GM23338 (cell line): ENCODE measurements at regions not wholly inside any gene's neighbourhood (a gene's known extent, or its start where the extent isn't known, plus 50 kb on each side); places are given as distances from the start of the nearest gene placed in this dataset.

Source experiments
- ATAC-seq: fragments of 200-7000 bp; cut with Tn5 transposase; 3 replicates; pipeline ENCODE4 v1.9.1; 2020
- DNase-seq: peaks from one replicate; pipeline ENCODE4 v3.0.0-alpha.2; 2015; ENCODE audit warnings: low spot score
- H2AFZ ChIP-seq: fragments of 200-600 bp; sonication (generic); 2 replicates; pipeline ENCODE4 v1.8.0; 2016; ENCODE audit warnings: antibody characterized with exemption, mild to moderate bottlenecking, moderate library complexity
- H3F3A ChIP-seq: fragments of 200-600 bp; sonication (generic); replicated peaks from 2 replicates; pipeline ENCODE4 v1.8.0; 2017; ENCODE audit warnings: antibody characterized with exemption, mixed run types, low read depth
- H3K27ac ChIP-seq: fragments of 200-600 bp; sonication (generic); 2 replicates; pipeline ENCODE4 v1.6.1; 2016; ENCODE audit warnings: low read depth
- H3K27me3 ChIP-seq: fragments of 200-600 bp; sonication (generic); 2 replicates; pipeline ENCODE4 v1.8.0; 2016; ENCODE audit warnings: mild to moderate bottlenecking, mixed run types, moderate library complexity; ENCODE audit not compliant: insufficient read depth
- H3K36me3 ChIP-seq: fragments of 200-600 bp; sonication (generic); 2 replicates; pipeline ENCODE4 v1.8.0; 2016; ENCODE audit warnings: mild to moderate bottlenecking; ENCODE audit not compliant: insufficient read depth
- H3K4me1 ChIP-seq: fragments of 200-600 bp; sonication (generic); 2 replicates; pipeline ENCODE4 v1.8.0; 2016; ENCODE audit warnings: mild to moderate bottlenecking, moderate library complexity; ENCODE audit not compliant: insufficient read depth
- H3K4me2 ChIP-seq: fragments of 200-600 bp; sonication (generic); 2 replicates; pipeline ENCODE4 v1.7.1; 2017; ENCODE audit warnings: mixed run types
- H3K4me3 ChIP-seq: fragments of 200-600 bp; sonication (generic); 2 replicates; pipeline ENCODE4 v1.6.1; 2016; ENCODE audit warnings: mixed run types
- H3K79me2 ChIP-seq: fragments of 200-600 bp; sonication (generic); replicated peaks from 2 replicates; pipeline ENCODE4 v1.8.0; 2017; ENCODE audit warnings: mild to moderate bottlenecking; ENCODE audit not compliant: insufficient read depth
- H3K9me2 ChIP-seq: fragments of 200-600 bp; sonication (generic); 2 replicates; pipeline ENCODE4 v1.8.0; 2017; ENCODE audit not compliant: insufficient read depth
- H4K20me1 ChIP-seq: fragments of 200-600 bp; sonication (generic); replicated peaks from 2 replicates; pipeline ENCODE4 v1.8.0; 2017; ENCODE audit warnings: mild to moderate bottlenecking; ENCODE audit not compliant: insufficient read depth
- H3K27ac Mint-ChIP-seq: 2 replicates; pipeline ENCODE4 v1.8.0; 2020; ENCODE audit warnings: inconsistent platforms, mild to moderate bottlenecking, moderate library complexity, mixed read lengths
- H3K27me3 Mint-ChIP-seq: 3 replicates; pipeline ENCODE4 v1.8.0; 2022; ENCODE audit warnings: low read depth, mild to moderate bottlenecking, moderate library complexity, mixed read lengths, inconsistent platforms; ENCODE audit not compliant: insufficient read depth, poor library complexity
- H3K36me3 Mint-ChIP-seq: 3 replicates; pipeline ENCODE4 v1.8.0; 2021; ENCODE audit warnings: low read depth, mild to moderate bottlenecking, inconsistent platforms, moderate library complexity, mixed read lengths
- H3K4me1 Mint-ChIP-seq: 3 replicates; pipeline ENCODE4 v1.8.0; 2020; ENCODE audit warnings: mild to moderate bottlenecking, inconsistent platforms, mixed read lengths
- H3K4me3 Mint-ChIP-seq: 3 replicates; pipeline ENCODE4 v1.8.0; 2021; ENCODE audit warnings: moderate library complexity, mild to moderate bottlenecking, inconsistent platforms, mixed read lengths
- H3K9me3 Mint-ChIP-seq: 3 replicates; pipeline ENCODE4 v1.8.0; 2020; ENCODE audit warnings: moderate library complexity, mild to moderate bottlenecking, inconsistent platforms, mixed read lengths
- CREB1 ChIP-seq: fragments of 250-450 bp; sonication (Bioruptor Pico); IDR thresholded peaks from 2 replicates; pipeline ENCODE4 v1.5.0; 2020; ENCODE audit warnings: low read depth, mild to moderate bottlenecking, moderate library complexity
- EZH2 ChIP-seq: fragments of 200-600 bp; sonication (generic); IDR thresholded peaks from one replicate; pipeline ENCODE4 v1.8.0; 2017; ENCODE audit warnings: antibody characterized with exemption, mild to moderate bottlenecking, low read depth; ENCODE audit not compliant: unreplicated experiment
- EZH2phosphoT487 ChIP-seq: fragments of 200-600 bp; sonication (generic); IDR thresholded peaks from one replicate; pipeline ENCODE4 v1.8.1; 2018; ENCODE audit warnings: antibody characterized with exemption; ENCODE audit not compliant: unreplicated experiment
- JUNB ChIP-seq: IDR thresholded peaks from one replicate; pipeline ENCODE4 v1.6.1; 2016; ENCODE audit warnings: antibody characterized with exemption; ENCODE audit not compliant: unreplicated experiment
- NANOG ChIP-seq: IDR thresholded peaks from 2 replicates; pipeline ENCODE4 v1.6.1; 2016; ENCODE audit warnings: antibody characterized with exemption, borderline replicate concordance
- POLR2AphosphoS5 ChIP-seq: IDR thresholded peaks from 2 replicates; pipeline ENCODE4 v1.6.1; 2016; ENCODE audit warnings: antibody characterized with exemption, low read depth
- STAT1 ChIP-seq: IDR thresholded peaks from one replicate; pipeline ENCODE4 v1.6.1; 2016; ENCODE audit warnings: antibody characterized with exemption; ENCODE audit not compliant: unreplicated experiment
- ZNF114 ChIP-seq: fragments of 250-450 bp; sonication (Bioruptor Pico); IDR thresholded peaks from 2 replicates; pipeline ENCODE4 v1.5.0; 2020; ENCODE audit warnings: mild to moderate bottlenecking, moderate library complexity
- ZNF331 ChIP-seq: fragments of 250-450 bp; sonication (Bioruptor Pico); IDR thresholded peaks from 2 replicates; pipeline ENCODE4 v1.5.0; 2020; ENCODE audit warnings: low read depth, mild to moderate bottlenecking, moderate library complexity
- TF ChIP-seq, protein P1 (sequence below), 2 experiments: fragments of 200-600 bp in 1 of 2; sonication (generic) in 1 of 2; conservative IDR thresholded peaks; 2 replicates each; pipeline versions ENCODE4 v1.5.1 to v1.6.1; 2016 to 2017; ENCODE audit warnings: antibody characterized with exemption in 2 of 2, low read depth in 2 of 2, mild to moderate bottlenecking in 2 of 2, moderate library complexity in 1 of 2
- TF ChIP-seq, protein P2 (sequence below): IDR thresholded peaks from 2 replicates; pipeline ENCODE4 v1.6.1; 2016; ENCODE audit warnings: antibody characterized with exemption
- TF ChIP-seq, protein P3 (sequence below): fragments of 250-450 bp; sonication (Bioruptor Pico); IDR thresholded peaks from 2 replicates; pipeline ENCODE4 v1.5.0; 2020; ENCODE audit warnings: mild to moderate bottlenecking, moderate library complexity
- TF ChIP-seq, protein P4 (sequence below): IDR thresholded peaks from one replicate; pipeline ENCODE4 v1.6.1; 2018; ENCODE audit warnings: antibody characterized with exemption; ENCODE audit not compliant: unreplicated experiment

DNA sequence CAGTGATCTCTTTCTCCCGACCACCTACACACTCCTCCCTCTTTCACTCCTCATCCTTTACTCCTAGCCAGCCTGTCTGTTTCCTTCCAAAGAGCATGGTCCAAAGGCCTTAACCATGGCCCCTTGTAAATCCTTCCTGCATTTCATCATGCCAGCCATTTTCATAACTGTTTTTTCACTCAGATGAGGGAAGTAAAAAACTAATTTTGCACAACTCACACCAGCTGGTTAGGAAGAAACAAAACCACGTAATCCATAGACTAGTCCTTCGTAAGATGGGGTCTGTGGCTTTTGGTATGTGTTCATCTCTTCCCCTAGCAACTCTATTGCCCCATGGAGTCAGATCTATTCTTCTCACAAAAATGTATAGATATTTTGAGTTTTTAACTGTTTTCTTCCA is 187.8 kb downstream of the SHOX2 start:
- H3F3A ChIP-seq: no peaks in the 10 kb centered on the region
- H2AFZ ChIP-seq: no peak overlapping the region
- H3K4me3 Mint-ChIP-seq: no peak overlapping the region

More for the DNA sequence above, 187.8 kb downstream of the SHOX2 start:
- no peak overlapping the region for H3K4me3 ChIP-seq
- H3K79me2 ChIP-seq: no peaks in the 10 kb centered on the region
- no peak overlapping the region for H3K4me2 ChIP-seq
- no peak for DNase-seq
- H4K20me1 ChIP-seq: no peaks in the 10 kb centered on the region
- no peak for ATAC-seq
- no peak overlapping the region for H3K27ac ChIP-seq
- no peaks in the 10 kb centered on the region for H3K27me3 Mint-ChIP-seq
- H3K27me3 ChIP-seq: no peaks in the 10 kb centered on the region
- peaks cover 7% of the 10 kb centered on the region for H3K4me1 Mint-ChIP-seq
- H3K9me3 Mint-ChIP-seq: no peaks in the 10 kb centered on the region
- H3K9me2 ChIP-seq: peaks cover 13% of the 10 kb centered on the region; the same call in 1 of the 2 replicates
- no peaks in the 10 kb centered on the region for H3K36me3 Mint-ChIP-seq
- TF ChIP-seq ZNF331 (CRISPR knock-in tag) (no peak), EZH2 (no peak), POLR2AphosphoS5 (no peak), STAT1 (no peak), CREB1 (CRISPR knock-in tag) (no peak), ZNF114 (no peak), JUNB (no peak), NANOG (no peak), EZH2phosphoT487 (no peak)
- TF ChIP-seq, protein P1, sequence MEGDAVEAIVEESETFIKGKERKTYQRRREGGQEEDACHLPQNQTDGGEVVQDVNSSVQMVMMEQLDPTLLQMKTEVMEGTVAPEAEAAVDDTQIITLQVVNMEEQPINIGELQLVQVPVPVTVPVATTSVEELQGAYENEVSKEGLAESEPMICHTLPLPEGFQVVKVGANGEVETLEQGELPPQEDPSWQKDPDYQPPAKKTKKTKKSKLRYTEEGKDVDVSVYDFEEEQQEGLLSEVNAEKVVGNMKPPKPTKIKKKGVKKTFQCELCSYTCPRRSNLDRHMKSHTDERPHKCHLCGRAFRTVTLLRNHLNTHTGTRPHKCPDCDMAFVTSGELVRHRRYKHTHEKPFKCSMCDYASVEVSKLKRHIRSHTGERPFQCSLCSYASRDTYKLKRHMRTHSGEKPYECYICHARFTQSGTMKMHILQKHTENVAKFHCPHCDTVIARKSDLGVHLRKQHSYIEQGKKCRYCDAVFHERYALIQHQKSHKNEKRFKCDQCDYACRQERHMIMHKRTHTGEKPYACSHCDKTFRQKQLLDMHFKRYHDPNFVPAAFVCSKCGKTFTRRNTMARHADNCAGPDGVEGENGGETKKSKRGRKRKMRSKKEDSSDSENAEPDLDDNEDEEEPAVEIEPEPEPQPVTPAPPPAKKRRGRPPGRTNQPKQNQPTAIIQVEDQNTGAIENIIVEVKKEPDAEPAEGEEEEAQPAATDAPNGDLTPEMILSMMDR (conservative IDR thresholded peaks at IDR 0.05; ENCODE audit: low read depth in 2 of 2): no peak
- TF ChIP-seq, protein P2, sequence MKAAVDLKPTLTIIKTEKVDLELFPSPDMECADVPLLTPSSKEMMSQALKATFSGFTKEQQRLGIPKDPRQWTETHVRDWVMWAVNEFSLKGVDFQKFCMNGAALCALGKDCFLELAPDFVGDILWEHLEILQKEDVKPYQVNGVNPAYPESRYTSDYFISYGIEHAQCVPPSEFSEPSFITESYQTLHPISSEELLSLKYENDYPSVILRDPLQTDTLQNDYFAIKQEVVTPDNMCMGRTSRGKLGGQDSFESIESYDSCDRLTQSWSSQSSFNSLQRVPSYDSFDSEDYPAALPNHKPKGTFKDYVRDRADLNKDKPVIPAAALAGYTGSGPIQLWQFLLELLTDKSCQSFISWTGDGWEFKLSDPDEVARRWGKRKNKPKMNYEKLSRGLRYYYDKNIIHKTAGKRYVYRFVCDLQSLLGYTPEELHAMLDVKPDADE: no peak
- TF ChIP-seq, protein P3, sequence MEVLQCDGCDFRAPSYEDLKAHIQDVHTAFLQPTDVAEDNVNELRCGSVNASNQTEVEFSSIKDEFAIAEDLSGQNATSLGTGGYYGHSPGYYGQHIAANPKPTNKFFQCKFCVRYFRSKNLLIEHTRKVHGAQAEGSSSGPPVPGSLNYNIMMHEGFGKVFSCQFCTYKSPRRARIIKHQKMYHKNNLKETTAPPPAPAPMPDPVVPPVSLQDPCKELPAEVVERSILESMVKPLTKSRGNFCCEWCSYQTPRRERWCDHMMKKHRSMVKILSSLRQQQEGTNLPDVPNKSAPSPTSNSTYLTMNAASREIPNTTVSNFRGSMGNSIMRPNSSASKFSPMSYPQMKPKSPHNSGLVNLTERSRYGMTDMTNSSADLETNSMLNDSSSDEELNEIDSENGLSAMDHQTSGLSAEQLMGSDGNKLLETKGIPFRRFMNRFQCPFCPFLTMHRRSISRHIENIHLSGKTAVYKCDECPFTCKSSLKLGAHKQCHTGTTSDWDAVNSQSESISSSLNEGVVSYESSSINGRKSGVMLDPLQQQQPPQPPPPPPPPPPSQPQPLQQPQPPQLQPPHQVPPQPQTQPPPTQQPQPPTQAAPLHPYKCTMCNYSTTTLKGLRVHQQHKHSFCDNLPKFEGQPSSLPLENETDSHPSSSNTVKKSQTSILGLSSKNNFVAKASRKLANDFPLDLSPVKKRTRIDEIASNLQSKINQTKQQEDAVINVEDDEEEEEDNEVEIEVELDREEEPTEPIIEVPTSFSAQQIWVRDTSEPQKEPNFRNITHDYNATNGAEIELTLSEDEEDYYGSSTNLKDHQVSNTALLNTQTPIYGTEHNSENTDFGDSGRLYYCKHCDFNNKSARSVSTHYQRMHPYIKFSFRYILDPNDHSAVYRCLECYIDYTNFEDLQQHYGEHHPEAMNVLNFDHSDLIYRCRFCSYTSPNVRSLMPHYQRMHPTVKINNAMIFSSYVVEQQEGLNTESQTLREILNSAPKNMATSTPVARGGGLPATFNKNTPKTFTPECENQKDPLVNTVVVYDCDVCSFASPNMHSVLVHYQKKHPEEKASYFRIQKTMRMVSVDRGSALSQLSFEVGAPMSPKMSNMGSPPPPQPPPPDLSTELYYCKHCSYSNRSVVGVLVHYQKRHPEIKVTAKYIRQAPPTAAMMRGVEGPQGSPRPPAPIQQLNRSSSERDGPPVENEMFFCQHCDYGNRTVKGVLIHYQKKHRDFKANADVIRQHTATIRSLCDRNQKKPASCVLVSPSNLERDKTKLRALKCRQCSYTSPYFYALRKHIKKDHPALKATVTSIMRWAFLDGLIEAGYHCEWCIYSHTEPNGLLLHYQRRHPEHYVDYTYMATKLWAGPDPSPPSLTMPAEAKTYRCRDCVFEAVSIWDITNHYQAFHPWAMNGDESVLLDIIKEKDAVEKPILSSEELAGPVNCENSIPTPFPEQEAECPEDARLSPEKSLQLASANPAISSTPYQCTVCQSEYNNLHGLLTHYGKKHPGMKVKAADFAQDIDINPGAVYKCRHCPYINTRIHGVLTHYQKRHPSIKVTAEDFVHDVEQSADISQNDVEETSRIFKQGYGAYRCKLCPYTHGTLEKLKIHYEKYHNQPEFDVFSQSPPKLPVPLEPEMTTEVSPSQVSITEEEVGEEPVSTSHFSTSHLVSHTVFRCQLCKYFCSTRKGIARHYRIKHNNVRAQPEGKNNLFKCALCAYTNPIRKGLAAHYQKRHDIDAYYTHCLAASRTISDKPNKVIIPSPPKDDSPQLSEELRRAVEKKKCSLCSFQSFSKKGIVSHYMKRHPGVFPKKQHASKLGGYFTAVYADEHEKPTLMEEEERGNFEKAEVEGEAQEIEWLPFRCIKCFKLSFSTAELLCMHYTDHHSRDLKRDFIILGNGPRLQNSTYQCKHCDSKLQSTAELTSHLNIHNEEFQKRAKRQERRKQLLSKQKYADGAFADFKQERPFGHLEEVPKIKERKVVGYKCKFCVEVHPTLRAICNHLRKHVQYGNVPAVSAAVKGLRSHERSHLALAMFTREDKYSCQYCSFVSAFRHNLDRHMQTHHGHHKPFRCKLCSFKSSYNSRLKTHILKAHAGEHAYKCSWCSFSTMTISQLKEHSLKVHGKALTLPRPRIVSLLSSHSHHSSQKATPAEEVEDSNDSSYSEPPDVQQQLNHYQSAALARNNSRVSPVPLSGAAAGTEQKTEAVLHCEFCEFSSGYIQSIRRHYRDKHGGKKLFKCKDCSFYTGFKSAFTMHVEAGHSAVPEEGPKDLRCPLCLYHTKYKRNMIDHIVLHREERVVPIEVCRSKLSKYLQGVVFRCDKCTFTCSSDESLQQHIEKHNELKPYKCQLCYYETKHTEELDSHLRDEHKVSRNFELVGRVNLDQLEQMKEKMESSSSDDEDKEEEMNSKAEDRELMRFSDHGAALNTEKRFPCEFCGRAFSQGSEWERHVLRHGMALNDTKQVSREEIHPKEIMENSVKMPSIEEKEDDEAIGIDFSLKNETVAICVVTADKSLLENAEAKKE: no peak
- TF ChIP-seq, protein P4, sequence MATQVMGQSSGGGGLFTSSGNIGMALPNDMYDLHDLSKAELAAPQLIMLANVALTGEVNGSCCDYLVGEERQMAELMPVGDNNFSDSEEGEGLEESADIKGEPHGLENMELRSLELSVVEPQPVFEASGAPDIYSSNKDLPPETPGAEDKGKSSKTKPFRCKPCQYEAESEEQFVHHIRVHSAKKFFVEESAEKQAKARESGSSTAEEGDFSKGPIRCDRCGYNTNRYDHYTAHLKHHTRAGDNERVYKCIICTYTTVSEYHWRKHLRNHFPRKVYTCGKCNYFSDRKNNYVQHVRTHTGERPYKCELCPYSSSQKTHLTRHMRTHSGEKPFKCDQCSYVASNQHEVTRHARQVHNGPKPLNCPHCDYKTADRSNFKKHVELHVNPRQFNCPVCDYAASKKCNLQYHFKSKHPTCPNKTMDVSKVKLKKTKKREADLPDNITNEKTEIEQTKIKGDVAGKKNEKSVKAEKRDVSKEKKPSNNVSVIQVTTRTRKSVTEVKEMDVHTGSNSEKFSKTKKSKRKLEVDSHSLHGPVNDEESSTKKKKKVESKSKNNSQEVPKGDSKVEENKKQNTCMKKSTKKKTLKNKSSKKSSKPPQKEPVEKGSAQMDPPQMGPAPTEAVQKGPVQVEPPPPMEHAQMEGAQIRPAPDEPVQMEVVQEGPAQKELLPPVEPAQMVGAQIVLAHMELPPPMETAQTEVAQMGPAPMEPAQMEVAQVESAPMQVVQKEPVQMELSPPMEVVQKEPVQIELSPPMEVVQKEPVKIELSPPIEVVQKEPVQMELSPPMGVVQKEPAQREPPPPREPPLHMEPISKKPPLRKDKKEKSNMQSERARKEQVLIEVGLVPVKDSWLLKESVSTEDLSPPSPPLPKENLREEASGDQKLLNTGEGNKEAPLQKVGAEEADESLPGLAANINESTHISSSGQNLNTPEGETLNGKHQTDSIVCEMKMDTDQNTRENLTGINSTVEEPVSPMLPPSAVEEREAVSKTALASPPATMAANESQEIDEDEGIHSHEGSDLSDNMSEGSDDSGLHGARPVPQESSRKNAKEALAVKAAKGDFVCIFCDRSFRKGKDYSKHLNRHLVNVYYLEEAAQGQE: no peak
- no peak overlapping the region for H3K27ac Mint-ChIP-seq
- no peaks in the 10 kb centered on the region for H3K36me3 ChIP-seq
- peaks cover 7% of the 10 kb centered on the region for H3K4me1 ChIP-seq
